NCI-H226 (cell line): ENCODE measurements at regions not wholly inside any gene's neighbourhood (a gene's known extent, or its start where the extent isn't known, plus 50 kb on each side); places are given as distances from the start of the nearest gene placed in this dataset.

ENCODE experiments used
- DNase-seq: peaks from one replicate; pipeline ENCODE4 v3.0.0-alpha.2; 2015

DNA sequence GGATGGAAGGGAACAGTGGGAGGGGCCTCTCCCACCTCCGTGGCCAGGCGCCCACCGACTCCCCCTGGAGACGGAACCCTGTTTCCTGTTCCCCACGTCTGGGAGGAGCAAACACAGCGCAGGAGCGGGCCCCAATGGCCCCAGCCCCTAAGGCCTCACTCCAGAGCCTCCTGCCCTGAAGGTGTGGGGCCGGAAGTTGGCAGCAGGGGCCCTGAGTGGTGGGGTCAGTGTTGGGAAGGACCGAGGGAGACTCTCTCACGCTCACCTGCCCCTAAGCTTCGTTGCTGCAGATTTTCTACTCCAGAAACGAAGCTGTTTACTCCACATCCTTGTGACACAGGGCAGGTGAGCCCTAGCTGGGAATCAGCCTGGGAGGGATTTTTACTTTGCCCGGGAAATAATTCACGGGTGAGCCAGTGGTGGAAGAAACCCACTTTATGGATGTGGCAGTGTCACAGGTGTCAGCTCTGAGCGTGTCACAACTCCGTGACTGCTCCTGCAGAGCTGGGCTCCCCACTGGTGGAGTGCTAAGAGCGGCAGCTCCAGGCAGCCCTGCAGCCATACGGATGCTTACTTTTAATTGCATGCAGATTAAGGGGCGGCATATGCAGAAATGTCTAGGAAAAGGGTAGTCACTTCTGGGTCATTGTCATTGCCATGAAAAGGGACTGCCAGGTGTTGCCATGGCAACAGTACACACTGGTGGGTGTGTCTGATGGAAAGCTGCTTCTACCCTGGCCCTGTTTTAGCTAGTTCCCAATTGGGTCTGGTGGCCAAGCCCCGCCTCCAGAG lies 77.5 kb upstream of the OLFM1 start:
- DNase-seq, result no peak

DNA sequence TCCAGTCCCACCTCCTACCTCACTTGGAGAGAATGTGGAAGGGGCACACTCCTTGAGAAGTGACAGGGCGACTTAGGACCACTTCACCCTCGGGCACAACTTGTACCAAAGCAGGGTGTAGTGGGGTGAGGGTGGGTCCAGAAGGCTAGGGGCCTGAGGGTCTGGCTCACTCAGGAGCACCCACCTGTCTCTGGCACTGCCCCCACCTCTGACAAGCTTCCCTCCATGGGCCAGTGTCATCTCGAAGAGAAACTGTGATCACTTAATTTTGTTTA lies 76.9 kb upstream of the OLFM1 start:
- DNase-seq, result no peak

DNA sequence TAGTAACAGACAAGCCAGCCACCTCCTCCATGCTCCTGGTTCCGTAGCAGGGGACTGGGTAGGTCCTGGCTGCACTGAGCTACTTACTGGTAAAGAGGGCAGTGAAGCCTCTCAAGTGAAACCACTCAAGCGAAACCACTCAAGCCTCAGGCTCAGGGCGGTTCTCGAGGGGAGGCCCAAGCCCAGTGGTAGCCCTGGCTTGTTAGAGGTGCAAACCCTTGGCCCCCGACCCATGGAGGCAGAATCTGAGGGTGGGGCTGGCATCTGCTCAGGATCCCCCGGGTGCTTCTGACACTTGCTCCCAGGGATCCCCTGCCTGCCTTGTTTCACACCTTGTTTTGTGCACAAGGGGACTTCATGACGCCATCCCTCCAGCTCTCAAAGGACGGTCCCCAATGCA lies 76.5 kb upstream of the OLFM1 start:
- DNase-seq, result no peak

DNA sequence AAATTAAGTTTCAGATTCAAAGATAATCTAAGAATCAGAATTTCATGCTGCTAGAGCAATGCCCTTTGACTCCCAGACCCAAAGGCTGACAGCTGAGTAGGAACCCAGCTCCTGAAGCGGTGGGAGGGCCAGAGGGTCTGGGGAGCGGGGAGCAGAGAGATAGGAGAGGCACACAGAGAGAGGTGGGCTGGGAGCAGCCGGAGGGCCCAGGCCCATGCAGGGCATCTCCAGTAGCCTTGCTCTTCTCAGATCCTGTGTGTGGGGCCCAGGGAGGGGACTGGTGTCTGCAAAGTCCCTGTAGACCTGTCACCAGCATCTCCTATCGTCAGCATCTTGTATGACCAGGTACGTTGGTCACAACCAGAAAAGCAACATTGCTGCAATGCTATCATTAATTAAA lies 75.3 kb upstream of the OLFM1 start:
- DNase-seq, result no peak

DNA sequence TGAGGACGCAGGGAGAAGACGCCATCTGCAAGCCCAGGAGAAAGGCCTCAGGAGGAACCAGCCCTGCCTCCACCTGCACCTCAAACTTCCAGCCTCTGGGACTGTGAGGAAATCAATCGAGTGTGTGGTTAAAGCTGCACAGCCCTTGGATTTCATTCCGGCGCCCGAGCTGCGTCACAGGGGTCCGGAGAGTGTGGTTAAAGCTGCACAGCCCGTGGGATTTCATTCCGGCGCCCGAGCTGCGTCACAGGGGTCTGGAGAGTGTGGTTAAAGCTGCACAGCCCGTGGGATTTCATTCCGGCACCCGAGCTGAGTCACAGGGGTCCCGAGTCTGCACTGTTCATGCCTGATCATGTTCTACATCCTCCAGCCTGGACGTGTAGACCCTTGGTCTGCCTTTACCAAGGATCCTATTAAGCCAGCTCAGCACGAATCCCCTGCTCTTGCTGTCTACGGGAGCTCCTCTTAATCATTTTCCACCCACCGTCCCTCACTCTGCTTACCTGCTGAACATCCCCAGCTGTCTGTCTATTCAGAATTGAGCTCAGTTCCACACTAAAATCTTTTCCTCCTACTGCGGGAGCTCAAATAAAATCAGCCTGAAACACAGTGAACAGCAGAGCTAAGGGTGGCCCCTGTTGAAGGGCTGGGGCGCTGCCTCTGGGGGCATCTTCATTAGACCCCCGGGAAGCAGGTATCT lies 73.0 kb upstream of the OLFM1 start:
- DNase-seq, result no peak

DNA sequence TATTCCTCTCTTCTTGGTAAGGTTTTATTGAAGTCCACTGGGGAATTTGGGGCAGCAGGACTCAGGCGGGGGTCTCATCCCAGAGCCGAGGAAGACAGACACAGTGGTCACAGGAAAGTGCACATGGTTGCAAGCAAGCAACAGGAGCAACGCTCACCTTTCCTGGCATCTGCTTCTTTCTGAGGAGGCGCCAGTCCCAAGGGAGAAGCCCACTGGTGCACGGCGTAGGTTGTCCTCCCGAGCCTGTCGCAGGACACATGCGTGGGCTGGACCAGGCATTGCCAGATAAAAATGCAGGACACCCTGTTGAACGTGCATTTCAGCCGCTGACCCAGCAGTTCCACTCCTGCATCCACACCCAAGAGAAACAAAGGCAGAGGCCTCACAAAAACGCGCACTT lies 72.4 kb upstream of the OLFM1 start:
- DNase-seq, result no peak

DNA sequence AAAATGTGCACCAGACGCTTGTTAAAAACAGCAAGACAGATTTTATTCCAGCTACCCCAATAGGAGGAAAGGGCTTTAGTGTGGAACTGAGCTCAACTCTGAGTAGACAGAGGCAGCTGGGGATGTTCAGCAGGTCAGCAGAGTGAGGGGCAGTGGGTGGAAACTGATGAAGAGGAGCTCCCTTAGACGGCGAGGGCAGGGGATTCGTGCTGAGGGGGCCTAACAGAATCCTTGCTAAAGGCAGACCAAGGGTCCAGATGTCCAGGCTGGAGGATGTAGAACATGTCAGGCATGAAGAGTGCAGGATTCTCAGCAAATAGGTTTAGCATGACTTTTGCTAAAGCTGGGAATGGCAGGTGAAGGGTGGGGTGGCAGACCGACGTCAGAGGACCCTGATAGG lies 71.9 kb upstream of the OLFM1 start:
- DNase-seq, result no peak

DNA sequence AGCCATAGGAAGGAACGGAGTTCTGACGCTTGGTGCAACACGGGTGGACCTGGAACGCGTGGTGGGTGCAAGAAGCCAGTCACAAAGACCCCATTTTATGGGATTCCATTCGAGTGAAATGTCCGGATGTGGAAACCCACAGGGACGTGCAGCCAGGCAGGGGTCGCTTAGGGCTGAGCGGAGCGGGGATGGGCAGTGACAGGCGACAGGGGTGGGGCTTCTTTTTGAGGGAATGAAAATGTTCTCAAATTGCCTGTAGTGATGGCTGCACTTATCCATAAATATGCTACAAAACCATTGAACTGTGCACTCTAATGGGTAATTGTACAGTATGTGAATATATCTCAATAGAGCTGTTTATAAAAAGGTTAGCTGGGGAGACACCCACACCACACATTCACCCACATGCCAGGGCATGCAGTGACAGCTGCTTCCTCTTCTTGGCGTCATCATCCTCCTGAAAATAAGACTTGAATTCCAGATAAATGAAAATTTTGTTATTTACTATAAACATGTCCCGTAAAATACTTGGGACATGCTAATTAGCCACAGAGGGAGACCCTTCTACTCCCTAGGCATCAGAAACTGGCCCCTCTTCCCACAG lies 71.3 kb upstream of the OLFM1 start:
- no peak for DNase-seq

DNA sequence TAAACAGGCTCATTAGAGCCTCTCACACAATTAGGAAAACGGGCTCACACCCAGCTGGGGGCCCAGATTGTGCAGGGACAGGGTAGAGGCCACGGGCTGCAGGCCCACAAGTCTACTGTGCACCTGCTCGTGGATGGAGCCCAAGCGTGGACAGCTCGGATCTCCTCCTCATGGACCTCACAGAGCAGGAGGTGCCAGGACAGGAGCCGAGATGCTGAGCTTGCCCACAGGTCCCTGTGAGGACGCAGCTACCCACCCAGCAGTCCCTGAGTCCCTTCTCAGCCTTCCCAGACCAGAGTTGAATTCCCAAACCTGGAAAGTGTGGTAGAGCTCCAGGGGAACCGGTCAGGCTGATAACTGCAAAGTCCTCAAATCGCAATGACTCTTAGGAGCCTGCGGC lies 70.6 kb upstream of the OLFM1 start:
- DNase-seq, result no peak

DNA sequence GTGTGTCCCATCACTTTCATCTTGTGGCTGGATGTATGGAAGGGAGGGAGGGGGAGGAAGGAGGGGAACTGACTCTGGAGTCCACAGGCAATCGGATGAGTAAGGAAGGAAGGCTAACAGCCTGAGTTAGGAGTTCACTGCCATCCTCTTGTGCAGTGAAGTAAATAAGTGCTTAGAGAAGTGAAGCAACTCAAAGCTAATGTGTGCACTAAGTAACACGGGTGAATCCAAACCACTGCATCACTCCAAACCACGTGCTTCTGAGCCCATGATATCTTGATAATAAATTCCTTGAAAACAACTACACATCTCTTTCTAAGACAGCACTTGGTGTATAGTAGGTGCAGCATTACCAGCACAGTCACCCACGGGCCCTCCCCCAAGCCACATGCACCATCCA lies 69.6 kb upstream of the OLFM1 start:
- DNase-seq, result no peak

DNA sequence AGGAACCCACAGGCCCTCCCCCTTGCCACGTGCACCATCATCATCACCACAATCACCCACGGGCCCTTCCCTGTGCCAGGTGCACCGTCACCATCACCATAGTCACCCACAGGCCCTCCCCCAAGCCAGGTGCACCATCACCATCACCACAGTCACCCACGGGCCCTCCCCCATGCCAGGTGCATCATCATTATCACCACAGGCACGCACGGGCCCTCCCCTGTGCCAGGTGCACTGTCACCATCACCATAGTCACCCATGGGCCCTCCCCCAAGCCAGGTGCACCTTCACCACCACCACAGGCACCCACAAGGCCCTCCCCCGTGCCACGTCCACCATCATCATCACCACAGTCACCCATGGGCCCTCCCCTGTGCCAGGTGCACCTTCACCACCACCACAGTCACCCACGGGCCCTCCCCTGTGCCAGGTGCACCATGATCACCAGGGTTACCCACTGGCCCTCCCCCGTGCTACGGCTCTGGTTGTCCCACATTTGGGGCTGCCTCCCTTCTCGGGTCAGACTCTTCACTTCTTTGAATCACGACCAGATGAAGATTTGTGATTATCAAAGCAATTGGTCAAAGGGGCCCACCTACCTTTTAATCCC lies 69.1 kb upstream of the OLFM1 start:
- DNase-seq, result no peak

DNA sequence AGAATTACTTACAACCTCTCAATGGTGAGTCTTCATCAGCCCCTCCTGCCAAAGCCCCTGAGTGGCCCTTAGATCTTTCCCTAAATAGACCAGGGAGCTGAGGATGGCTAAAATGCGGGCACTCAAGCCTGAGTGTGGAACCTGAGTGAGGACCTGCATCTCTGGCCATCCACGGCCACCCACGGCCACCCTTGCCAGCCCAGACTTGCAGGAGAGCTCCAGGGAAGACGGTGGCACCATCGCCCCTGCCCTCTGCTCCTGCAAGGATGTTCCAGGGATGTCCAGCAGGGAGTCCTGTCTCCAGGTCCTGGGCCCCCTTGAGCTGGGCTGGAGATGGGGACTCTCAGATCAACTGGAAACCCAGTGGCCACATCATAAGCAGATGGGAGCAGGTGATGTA lies 68.2 kb upstream of the OLFM1 start:
- no peak for DNase-seq

DNA sequence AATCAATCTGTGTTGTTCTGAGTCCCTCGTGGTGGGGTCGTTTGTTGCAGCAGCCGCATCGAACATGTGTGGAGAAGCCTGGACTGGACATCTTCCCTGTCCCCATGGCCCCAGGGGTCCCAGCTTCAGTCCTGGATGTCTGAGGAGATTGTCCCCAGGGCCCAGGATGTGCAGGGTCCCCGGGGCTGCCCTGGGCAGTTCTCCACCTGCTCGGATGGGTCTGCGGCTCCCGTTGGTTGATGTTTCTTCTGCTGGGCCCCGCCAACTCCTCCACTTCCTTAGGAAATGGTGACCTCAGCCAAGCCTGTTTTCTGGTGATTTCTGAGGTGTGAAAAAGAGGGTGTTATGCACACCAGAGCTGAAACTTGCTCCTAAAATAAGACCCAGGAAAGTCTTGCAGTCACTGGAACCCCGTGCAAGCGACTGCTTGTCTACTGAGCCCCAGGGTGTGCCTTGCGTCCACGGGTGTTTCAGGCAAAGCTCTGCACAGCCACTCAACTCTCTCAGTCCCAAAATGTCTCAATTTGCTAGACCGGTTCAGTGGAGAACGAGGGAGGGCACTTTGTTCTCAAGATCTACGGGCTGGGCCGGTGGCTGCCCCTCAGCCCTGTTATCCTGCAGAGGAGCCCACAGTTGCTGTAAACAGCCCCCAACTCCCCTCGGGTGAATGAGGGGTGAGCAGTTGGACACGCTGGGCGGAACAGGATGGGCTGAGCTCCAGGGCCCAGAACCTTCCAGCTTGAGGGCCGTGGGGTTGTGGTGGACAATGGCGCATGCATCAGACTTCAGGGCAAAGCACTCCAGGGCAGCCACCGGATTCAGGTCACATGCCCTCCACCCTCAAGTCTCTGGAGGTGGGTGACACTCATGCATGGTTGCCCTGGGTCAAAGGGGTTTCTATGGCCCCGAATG lies 66.7 kb upstream of the OLFM1 start:
- no peak for DNase-seq

DNA sequence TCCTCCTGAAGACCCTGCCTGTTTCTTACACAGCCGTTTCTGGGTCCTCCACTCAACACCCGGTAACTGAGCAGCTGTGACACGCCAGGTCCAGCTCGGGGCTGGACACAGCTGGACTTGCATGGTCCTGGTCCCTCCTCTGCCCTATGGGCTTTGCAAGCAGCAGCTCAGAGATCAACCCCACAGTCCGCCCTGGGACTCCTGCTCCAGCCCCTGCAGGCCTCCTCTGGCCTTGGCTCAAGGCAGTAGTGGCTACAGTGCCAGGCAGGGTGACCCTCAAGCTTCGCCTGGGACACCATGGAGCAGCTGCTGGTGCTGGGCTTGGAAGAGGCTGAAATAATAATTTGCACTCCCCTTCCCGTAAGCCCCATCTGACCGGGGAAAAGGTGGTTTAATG lies 66.1 kb upstream of the OLFM1 start:
- DNase-seq, result no peak

DNA sequence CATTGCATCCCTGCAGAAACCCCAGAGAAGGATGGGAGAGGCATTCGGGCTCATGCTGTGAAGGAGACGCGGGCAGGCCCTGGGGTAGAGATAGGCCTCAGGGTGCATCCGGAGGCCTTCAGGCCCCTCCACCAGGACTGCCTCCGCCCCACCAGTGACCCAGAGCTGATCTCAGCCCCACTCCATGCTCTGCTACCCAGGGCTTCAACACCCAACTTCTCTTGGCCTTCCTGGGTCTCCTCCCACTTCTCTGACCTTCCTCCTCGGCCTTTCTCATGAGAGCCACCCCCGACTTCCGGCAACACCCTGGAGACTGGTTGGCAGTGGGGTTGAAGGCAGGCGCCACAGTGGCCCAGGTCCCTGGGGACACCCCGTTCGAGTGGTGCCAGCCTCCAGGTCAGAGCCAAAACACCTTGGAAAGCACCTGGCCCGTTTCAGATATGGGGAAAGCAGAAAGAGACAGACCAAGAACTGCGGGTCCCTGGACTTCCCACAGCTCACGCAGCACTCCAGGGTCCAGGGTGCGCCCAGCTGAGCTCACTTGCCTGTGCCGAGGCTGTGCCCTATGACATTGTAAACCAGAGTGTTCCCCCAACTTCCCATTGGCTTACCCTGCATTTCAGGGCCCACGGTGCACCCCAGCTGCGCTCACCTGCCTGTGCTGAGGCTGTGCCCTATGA lies 65.1 kb upstream of the OLFM1 start:
- no peak for DNase-seq

DNA sequence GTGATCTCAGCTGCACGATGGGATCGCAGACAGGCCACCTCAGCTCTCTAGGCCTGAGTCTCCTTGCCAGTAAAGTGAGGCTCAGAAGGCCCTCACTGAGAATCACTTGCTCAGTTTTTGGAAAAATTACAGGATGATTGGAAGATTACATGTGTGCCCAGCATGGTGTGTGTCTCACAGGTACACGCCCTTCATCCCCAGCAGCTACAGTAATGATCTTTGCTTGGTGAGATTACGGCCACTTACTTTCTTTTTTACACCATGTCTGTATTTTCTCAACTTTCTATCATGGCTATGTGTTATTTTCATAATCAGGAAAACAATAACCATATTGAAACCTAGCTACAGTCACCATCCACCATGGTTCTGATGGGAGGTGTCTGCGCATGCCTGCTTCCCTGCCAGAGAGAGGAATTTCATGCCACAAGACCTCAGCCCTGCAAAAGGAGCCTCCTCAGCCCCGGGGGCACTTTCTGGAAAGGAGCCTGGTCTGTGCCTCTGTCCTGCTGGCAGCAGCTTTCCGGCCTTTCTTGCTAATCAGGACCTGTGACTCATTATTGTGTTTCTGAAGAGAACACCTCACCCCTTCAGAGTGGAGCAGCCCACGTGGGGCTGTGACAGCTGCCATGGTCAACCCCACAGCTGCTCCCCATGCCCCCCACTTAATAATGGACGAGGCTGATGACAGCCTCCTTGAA lies 64.2 kb upstream of the OLFM1 start:
- peak; percentile 69 for DNase-seq

DNA sequence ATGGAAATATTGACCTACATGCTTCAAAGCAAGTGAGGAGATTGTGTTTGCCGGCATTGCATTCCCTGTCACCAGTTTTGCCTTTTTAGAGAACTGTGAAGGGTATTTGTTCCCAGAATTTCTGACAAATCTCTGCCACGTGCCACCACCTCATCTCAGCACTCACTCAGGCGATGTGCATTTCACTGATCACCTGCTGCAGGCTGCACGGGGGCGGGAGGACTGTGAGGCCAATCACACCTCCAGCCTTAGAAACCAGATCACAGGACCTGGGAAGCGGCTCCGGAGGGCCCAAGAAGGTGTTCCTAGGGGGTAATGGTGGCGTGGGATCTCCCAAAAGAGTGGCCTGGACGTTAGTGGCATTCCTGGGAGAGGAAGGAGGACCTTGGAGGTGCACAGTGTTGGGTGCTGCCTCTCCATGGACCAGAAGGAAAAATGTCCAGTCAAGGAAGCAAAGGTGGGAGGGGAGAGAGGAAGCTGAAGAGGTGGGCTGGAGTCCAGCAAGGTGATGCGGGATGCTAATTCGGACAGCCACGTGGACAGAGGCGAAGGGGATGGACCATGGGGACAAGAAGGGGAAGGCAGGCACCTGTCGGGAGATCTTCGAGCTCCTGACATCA lies 63.6 kb upstream of the OLFM1 start:
- no peak for DNase-seq

DNA sequence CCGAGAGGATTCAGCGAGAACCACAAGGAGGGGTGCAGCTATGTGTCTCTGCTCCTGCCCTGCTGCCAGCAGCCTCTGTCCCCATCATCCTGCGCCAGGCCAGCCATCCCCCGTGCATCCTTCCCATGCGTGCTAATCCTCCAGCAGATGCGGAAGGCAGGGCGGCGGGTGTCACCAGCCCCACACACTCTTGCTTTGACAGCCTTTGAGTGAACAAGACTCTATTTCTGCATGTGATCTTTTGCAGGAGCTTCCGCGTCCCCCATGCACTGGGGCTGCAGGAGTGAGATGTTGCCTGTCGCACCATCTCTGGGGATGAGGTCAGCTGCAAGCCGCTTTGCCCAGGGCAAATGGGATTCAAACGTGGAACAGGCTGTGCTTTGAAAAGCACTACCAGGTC lies 58.0 kb upstream of the OLFM1 start:
- DNase-seq, result no peak

DNA sequence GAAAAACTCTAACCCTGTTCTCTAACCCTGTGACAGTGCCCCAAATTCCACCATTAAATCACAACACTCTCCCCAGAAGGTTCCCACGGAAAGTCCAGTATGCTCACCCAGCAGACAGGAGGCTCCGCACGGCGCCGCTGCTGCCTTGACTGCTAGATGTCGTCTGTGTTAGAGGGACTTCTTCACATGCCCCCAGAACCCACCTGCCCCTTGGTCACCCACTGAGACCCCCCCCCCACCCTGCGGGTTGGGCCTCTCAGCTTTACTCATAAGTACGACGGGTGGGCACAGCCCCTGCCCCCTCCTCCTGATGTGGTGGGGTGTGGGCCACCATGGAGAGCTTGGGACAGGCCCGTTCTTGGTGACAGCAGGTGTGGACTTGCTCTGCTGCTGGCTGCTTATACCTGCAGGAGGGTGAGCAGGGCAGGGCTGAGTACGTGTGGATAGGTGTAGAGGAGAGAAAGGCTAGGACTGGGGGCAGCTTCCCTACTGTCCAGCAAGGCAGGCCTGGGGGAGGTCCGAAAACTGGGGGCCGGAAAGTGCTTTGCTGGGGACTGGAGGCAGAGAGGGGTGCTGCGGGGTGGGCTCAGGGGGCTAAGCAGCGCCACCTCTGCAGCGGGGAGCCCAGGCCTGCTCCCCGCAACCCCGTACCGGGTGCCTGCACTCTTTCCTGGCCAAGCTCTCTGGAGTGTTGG lies 57.5 kb upstream of the OLFM1 start:
- DNase-seq, result no peak

DNA sequence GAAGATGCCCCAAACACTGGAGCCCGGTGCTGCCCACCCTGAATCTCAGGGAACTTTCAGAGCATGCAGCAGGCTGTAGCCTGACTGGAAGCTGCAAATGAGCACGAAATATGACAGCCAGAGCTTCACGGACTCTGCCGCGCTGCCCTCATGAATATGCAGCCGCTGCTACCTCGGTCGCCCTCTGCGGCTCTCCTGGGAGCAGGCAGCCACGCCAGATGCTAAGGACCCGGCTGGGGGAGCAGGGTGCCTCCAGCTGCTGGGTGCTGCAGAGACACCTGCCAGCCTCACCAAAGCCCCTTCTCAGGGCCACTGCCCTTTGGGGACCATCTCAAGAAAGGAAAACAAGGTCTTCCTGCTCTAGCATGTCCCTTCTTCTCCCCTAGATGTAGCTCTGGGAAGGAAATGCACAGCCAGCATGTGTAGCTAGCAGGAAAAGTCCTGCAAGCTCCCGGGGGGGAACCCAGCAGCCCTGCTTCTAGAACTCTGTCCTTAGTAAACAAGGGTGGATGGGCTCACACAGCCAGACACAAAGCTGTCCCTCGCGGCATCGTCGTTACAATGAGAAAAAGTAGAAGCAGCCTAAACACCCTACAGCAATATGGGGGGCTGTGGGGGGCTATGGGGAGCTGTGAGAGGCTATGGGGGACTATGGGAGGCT lies 56.8 kb upstream of the OLFM1 start:
- no peak for DNase-seq
